ENCODE measurements at regions not wholly inside any gene's neighbourhood (a gene's known extent, or its start where the extent isn't known, plus 50 kb on each side); places are given as distances from the start of the nearest gene placed in this dataset.

DNA sequence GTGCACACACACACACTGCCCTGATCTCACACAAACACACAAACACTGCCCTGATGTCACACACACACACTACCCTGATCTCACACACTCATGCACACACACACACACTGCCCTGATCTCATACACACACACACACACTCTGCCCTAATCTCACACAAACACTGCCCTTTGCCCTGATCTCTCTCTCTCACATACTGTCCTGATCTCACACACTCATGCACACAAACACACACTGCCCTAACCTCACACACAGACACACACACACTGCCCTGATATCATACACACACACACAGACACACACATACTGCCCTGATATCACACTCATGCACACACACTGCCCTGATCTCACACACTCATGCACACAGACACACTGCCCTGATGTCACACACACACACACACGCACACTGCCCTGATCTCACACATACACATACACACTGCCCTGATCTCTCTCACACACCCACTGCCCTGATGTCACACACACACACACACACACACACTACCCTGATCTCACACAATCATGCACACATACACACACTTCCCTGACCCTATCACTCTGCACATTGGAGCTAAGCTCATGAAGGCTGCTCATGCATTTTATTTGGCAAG lies 97.6 kb upstream of the DIO3 start:
- TF ChIP-seq, protein P1, sequence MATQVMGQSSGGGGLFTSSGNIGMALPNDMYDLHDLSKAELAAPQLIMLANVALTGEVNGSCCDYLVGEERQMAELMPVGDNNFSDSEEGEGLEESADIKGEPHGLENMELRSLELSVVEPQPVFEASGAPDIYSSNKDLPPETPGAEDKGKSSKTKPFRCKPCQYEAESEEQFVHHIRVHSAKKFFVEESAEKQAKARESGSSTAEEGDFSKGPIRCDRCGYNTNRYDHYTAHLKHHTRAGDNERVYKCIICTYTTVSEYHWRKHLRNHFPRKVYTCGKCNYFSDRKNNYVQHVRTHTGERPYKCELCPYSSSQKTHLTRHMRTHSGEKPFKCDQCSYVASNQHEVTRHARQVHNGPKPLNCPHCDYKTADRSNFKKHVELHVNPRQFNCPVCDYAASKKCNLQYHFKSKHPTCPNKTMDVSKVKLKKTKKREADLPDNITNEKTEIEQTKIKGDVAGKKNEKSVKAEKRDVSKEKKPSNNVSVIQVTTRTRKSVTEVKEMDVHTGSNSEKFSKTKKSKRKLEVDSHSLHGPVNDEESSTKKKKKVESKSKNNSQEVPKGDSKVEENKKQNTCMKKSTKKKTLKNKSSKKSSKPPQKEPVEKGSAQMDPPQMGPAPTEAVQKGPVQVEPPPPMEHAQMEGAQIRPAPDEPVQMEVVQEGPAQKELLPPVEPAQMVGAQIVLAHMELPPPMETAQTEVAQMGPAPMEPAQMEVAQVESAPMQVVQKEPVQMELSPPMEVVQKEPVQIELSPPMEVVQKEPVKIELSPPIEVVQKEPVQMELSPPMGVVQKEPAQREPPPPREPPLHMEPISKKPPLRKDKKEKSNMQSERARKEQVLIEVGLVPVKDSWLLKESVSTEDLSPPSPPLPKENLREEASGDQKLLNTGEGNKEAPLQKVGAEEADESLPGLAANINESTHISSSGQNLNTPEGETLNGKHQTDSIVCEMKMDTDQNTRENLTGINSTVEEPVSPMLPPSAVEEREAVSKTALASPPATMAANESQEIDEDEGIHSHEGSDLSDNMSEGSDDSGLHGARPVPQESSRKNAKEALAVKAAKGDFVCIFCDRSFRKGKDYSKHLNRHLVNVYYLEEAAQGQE (IDR thresholded peaks at IDR 0.05; ENCODE audit: insufficient read depth in 1 of 2, low read depth in 2 of 2, low read length in 2 of 2), result no peak
- no peak for TF ChIP-seq TAF1 (IDR thresholded peaks at IDR 0.05; ENCODE audit: borderline replicate concordance, insufficient read depth, low read length)

Data from PFSK-1 (cell line).